Neural cell (in vitro differentiated cells): ENCODE measurements at regions not wholly inside any gene's neighbourhood (a gene's known extent, or its start where the extent isn't known, plus 50 kb on each side); places are given as distances from the start of the nearest gene placed in this dataset.

ENCODE experiments used
- H2AFZ ChIP-seq: fragments of 200-600, 300-800 bp; sonication (generic), shearing (Covaris generic); 2 replicates; pipeline ENCODE4 v1.6.0; 2014; ENCODE audit warnings: low read depth, mild to moderate bottlenecking, antibody characterized with exemption, low read length, moderate library complexity
- H3F3A ChIP-seq: fragments of 200-600 bp; shearing (Covaris generic); 2 replicates; pipeline ENCODE4 v1.6.1; 2016; ENCODE audit warnings: mild to moderate bottlenecking, moderate library complexity, mixed read lengths, antibody characterized with exemption, low read length; ENCODE audit not compliant: insufficient read depth, poor library complexity, severe bottlenecking
- H3K27ac ChIP-seq: fragments of 200-600, 300-800 bp; sonication (generic), shearing (Covaris generic); 2 replicates; pipeline ENCODE4 v1.5.1; 2014; ENCODE audit warnings: mild to moderate bottlenecking, low read length, moderate library complexity
- H3K27me3 ChIP-seq: fragments of 300-800, 200-600 bp; sonication (generic), shearing (Covaris generic); 2 replicates; pipeline ENCODE4 v1.6.0; 2014; ENCODE audit warnings: mild to moderate bottlenecking, low read depth, low read length, moderate library complexity; ENCODE audit not compliant: insufficient read depth
- H3K36me3 ChIP-seq: fragments of 300-800, 200-600 bp; sonication (generic), shearing (Covaris generic); 2 replicates; pipeline ENCODE4 v1.5.1; 2014; ENCODE audit warnings: mild to moderate bottlenecking, antibody characterized with exemption, low read length, moderate library complexity; ENCODE audit not compliant: insufficient read depth
- H3K4me2 ChIP-seq: fragments of 300-800, 200-600 bp; sonication (generic), shearing (Covaris generic); 2 replicates; pipeline ENCODE4 v1.6.0; 2014; ENCODE audit warnings: mild to moderate bottlenecking, low read length
- H3K4me3 ChIP-seq: fragments of 300-800, 200-600 bp; sonication (generic), shearing (Covaris generic); 2 replicates; pipeline ENCODE4 v1.5.1; 2014; ENCODE audit warnings: mild to moderate bottlenecking, low read length, moderate library complexity
- H3K79me2 ChIP-seq: fragments of 200-600 bp; shearing (Covaris generic); replicated peaks from 2 replicates; pipeline ENCODE4 v1.6.0; 2014; ENCODE audit warnings: mild to moderate bottlenecking, low read length, moderate library complexity; ENCODE audit not compliant: insufficient read depth
- H3K9ac ChIP-seq: fragments of 300-800, 200-600 bp; sonication (generic), shearing (Covaris generic); 2 replicates; pipeline ENCODE4 v1.6.1; 2016; ENCODE audit warnings: mild to moderate bottlenecking, low read length, mixed read lengths
- H3K9me2 ChIP-seq: fragments of 200-600 bp; shearing (Covaris generic); 2 replicates; pipeline ENCODE4 v1.6.1; 2016; ENCODE audit warnings: mild to moderate bottlenecking, low read length, mixed read lengths; ENCODE audit not compliant: insufficient read depth
- H3K9me3 ChIP-seq: fragments of 200-600, 300-800 bp; sonication (generic), shearing (Covaris generic); 2 replicates; pipeline ENCODE4 v1.6.1; 2016; ENCODE audit warnings: mild to moderate bottlenecking, mixed run types, low read length, moderate library complexity, mixed read lengths
- H4K20me1 ChIP-seq: fragments of 200-600 bp; shearing (Covaris generic); 2 replicates; pipeline ENCODE4 v1.6.1; 2016; ENCODE audit warnings: mild to moderate bottlenecking, mixed run types; ENCODE audit not compliant: insufficient read depth
- EP300 ChIP-seq: fragments of 450-650 bp; conservative IDR thresholded peaks from 2 replicates; pipeline ENCODE4 v1.6.1; 2014; ENCODE audit warnings: antibody characterized with exemption, mild to moderate bottlenecking, moderate library complexity; ENCODE audit not compliant: poor library complexity, severe bottlenecking
- EZH2 ChIP-seq: fragments of 200-600, 300-800 bp; shearing (Covaris generic), sonication (generic); IDR thresholded peaks from 2 replicates; pipeline ENCODE4 v1.6.1; 2014; ENCODE audit warnings: antibody characterized with exemption, low read length, borderline replicate concordance, mild to moderate bottlenecking; ENCODE audit not compliant: insufficient read depth, poor library complexity, severe bottlenecking
- MXI1 ChIP-seq: fragments of 450-650 bp; conservative IDR thresholded peaks from 2 replicates; pipeline ENCODE4 v1.6.1; 2014; ENCODE audit warnings: antibody characterized with exemption, mild to moderate bottlenecking; ENCODE audit not compliant: poor library complexity, severe bottlenecking
- POLR2AphosphoS5 ChIP-seq: IDR thresholded peaks from 2 replicates; pipeline ENCODE4 v1.6.1; 2012
- RAD21 ChIP-seq: fragments of 450-650 bp; conservative IDR thresholded peaks from 2 replicates; pipeline ENCODE4 v1.6.1; 2014; ENCODE audit warnings: antibody characterized with exemption, mild to moderate bottlenecking, moderate library complexity
- SMC3 ChIP-seq: fragments of 450-650 bp; conservative IDR thresholded peaks from 2 replicates; pipeline ENCODE4 v1.6.1; 2014; ENCODE audit warnings: antibody characterized with exemption, mild to moderate bottlenecking, moderate library complexity; ENCODE audit not compliant: poor library complexity
- TAF1 ChIP-seq: IDR thresholded peaks from 2 replicates; pipeline ENCODE4 v1.6.1; 2012; ENCODE audit warnings: low read depth
- TF ChIP-seq, protein P1 (sequence below): fragments of 450-650 bp; IDR thresholded peaks from 2 replicates; pipeline ENCODE4 v1.5.1; 2014; ENCODE audit warnings: antibody characterized with exemption, mild to moderate bottlenecking, moderate library complexity; ENCODE audit not compliant: poor library complexity, severe bottlenecking
- TF ChIP-seq, protein P2 (sequence below): IDR thresholded peaks from 2 replicates; pipeline ENCODE4 v1.6.1; 2012; ENCODE audit warnings: borderline replicate concordance

DNA sequence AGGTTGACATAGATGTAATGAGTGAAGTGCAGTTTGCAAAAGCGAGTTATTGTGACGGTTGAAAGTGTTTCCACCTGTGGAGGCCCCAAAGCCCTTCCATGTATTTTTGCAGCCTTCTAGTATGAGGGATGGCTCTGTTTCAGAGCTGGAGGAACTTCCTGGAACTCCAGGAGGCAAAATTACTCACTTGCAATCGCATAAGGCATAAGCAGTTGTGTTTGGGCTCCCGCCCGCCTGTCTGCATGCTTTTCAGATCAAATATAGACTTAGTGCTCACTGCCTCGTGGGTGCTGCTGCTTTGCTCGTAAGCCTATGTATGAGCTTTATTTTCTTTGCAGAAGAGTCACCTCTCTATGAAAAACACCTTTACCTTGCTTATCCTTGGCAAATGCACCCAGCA lies 146.8 kb upstream of the LARGE1 start:
- Histone ChIP-seq H3K9ac (no peak overlapping the region), H3K27ac (no peak overlapping the region), H3F3A (no peaks in the 10 kb centered on the region), H3K9me3 (no peaks in the 10 kb centered on the region), H3K9me2 (no peaks in the 10 kb centered on the region), H3K79me2 (no peaks in the 10 kb centered on the region), H3K4me3 (no peak overlapping the region), H3K4me2 (no peak overlapping the region), H3K36me3 (no peaks in the 10 kb centered on the region), H4K20me1 (no peaks in the 10 kb centered on the region), H2AFZ (no peak overlapping the region), H3K27me3 (no peaks in the 10 kb centered on the region)
- TF ChIP-seq EZH2 (no peak), EP300 (no peak)
- TF ChIP-seq, protein P1, sequence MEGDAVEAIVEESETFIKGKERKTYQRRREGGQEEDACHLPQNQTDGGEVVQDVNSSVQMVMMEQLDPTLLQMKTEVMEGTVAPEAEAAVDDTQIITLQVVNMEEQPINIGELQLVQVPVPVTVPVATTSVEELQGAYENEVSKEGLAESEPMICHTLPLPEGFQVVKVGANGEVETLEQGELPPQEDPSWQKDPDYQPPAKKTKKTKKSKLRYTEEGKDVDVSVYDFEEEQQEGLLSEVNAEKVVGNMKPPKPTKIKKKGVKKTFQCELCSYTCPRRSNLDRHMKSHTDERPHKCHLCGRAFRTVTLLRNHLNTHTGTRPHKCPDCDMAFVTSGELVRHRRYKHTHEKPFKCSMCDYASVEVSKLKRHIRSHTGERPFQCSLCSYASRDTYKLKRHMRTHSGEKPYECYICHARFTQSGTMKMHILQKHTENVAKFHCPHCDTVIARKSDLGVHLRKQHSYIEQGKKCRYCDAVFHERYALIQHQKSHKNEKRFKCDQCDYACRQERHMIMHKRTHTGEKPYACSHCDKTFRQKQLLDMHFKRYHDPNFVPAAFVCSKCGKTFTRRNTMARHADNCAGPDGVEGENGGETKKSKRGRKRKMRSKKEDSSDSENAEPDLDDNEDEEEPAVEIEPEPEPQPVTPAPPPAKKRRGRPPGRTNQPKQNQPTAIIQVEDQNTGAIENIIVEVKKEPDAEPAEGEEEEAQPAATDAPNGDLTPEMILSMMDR: no peak

DNA sequence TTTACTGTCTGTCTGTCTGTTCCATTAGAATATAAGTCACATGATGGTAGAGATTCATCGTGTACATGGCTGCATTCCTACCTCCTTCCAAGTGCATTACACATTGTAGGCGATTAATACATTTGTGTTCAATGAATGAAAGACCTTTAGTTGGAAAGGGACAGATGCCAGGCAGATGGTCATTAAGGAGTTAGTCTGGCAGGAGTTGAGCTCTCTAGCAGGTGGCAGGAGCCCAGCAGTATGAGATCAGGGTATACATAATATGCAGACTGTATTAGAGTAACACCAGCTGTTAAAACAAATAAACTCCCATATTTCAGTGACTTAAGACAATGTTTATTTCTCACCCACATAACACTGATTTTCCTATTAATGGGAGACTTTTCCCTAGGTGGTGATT lies 147.7 kb upstream of the LARGE1 start:
- H3K27me3 ChIP-seq: no peaks in the 10 kb centered on the region
- no peaks in the 10 kb centered on the region for H3K79me2 ChIP-seq
- no peak overlapping the region for H2AFZ ChIP-seq
- H3K27ac ChIP-seq: no peak overlapping the region
- H3K9me2 ChIP-seq: no peaks in the 10 kb centered on the region
- TF ChIP-seq, protein P1: no peak
- TF ChIP-seq, protein P2, sequence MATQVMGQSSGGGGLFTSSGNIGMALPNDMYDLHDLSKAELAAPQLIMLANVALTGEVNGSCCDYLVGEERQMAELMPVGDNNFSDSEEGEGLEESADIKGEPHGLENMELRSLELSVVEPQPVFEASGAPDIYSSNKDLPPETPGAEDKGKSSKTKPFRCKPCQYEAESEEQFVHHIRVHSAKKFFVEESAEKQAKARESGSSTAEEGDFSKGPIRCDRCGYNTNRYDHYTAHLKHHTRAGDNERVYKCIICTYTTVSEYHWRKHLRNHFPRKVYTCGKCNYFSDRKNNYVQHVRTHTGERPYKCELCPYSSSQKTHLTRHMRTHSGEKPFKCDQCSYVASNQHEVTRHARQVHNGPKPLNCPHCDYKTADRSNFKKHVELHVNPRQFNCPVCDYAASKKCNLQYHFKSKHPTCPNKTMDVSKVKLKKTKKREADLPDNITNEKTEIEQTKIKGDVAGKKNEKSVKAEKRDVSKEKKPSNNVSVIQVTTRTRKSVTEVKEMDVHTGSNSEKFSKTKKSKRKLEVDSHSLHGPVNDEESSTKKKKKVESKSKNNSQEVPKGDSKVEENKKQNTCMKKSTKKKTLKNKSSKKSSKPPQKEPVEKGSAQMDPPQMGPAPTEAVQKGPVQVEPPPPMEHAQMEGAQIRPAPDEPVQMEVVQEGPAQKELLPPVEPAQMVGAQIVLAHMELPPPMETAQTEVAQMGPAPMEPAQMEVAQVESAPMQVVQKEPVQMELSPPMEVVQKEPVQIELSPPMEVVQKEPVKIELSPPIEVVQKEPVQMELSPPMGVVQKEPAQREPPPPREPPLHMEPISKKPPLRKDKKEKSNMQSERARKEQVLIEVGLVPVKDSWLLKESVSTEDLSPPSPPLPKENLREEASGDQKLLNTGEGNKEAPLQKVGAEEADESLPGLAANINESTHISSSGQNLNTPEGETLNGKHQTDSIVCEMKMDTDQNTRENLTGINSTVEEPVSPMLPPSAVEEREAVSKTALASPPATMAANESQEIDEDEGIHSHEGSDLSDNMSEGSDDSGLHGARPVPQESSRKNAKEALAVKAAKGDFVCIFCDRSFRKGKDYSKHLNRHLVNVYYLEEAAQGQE: no peak
- TF ChIP-seq RAD21 (no peak), POLR2AphosphoS5 (no peak), TAF1 (no peak), EZH2 (no peak), SMC3 (no peak), MXI1 (no peak), EP300 (no peak)
- H3K4me2 ChIP-seq: no peak overlapping the region
- H3K4me3 ChIP-seq: no peak overlapping the region
- no peaks in the 10 kb centered on the region for H3K36me3 ChIP-seq
- no peaks in the 10 kb centered on the region for H3F3A ChIP-seq
- no peaks in the 10 kb centered on the region for H3K9me3 ChIP-seq
- no peaks in the 10 kb centered on the region for H4K20me1 ChIP-seq
- no peak overlapping the region for H3K9ac ChIP-seq
